Activated CD4-positive, alpha-beta T cell treated with anti-CD3 and anti-CD28 coated beads, Interleukin-2, amount 50 U/mL, for 16 hours (primary cell): ENCODE measurements at regions not wholly inside any gene's neighbourhood (a gene's known extent, or its start where the extent isn't known, plus 50 kb on each side); places are given as distances from the start of the nearest gene placed in this dataset.

Experiments used
- DNase-seq: peaks from one replicate; pipeline ENCODE4 v3.0.0-alpha.2; 2020

- DNase-seq, result no peak
These were observed 350.1 kb downstream of the MYCN start for GRCh38 chr2:16290311-16291020.

- DNase-seq, result no peak
These were observed 348.2 kb downstream of the MYCN start for GRCh38 chr2:16288371-16289112.

GRCh38 chr2:16287831-16288230 lies 347.5 kb downstream of the MYCN start:
- no peak for DNase-seq

GRCh38 chr2:16287281-16287680 lies 346.9 kb downstream of the MYCN start:
- no peak for DNase-seq

GRCh38 chr2:16285813-16286510 lies 345.6 kb downstream of the MYCN start:
- DNase-seq, result no peak

- no peak for DNase-seq
These were observed 344.7 kb downstream of the MYCN start for GRCh38 chr2:16284941-16285625.

GRCh38 chr2:16283071-16283850 lies 342.9 kb downstream of the MYCN start:
- DNase-seq, result no peak

GRCh38 chr2:16282511-16282910 lies 342.2 kb downstream of the MYCN start:
- DNase-seq, result no peak

- peak; percentile 10 for DNase-seq
These were observed 341.3 kb downstream of the MYCN start for GRCh38 chr2:16281451-16282335.

- DNase-seq, result no peak
These were observed 339.7 kb downstream of the MYCN start for GRCh38 chr2:16280081-16280480.

- no peak for DNase-seq
These were observed 339.3 kb downstream of the MYCN start for GRCh38 chr2:16279641-16280040.

GRCh38 chr2:16279201-16279570 lies 338.8 kb downstream of the MYCN start:
- no peak for DNase-seq

GRCh38 chr2:16278421-16279200 lies 338.3 kb downstream of the MYCN start:
- DNase-seq, result no peak

GRCh38 chr2:16277117-16277516 lies 336.8 kb downstream of the MYCN start:
- DNase-seq, result no peak

- no peak for DNase-seq
These were observed 335.3 kb downstream of the MYCN start for GRCh38 chr2:16275661-16276060.

- no peak for DNase-seq
These were observed 334.8 kb downstream of the MYCN start for GRCh38 chr2:16275131-16275530.

- DNase-seq, result no peak
These were observed 332.8 kb downstream of the MYCN start for GRCh38 chr2:16273111-16273510.

GRCh38 chr2:16272038-16272788 lies 331.9 kb downstream of the MYCN start:
- DNase-seq, result no peak

GRCh38 chr2:16271231-16271896 lies 331.0 kb downstream of the MYCN start:
- no peak for DNase-seq
